CD4-positive, alpha-beta T cell treated with Interleukin-17A for 4 hours (primary cell): ENCODE measurements at regions not wholly inside any gene's neighbourhood (a gene's known extent, or its start where the extent isn't known, plus 50 kb on each side); places are given as distances from the start of the nearest gene placed in this dataset.

Source experiments
- DNase-seq: peaks from one replicate; pipeline ENCODE4 v3.0.0-alpha.2; 2020; ENCODE audit warnings: mixed read lengths

DNA sequence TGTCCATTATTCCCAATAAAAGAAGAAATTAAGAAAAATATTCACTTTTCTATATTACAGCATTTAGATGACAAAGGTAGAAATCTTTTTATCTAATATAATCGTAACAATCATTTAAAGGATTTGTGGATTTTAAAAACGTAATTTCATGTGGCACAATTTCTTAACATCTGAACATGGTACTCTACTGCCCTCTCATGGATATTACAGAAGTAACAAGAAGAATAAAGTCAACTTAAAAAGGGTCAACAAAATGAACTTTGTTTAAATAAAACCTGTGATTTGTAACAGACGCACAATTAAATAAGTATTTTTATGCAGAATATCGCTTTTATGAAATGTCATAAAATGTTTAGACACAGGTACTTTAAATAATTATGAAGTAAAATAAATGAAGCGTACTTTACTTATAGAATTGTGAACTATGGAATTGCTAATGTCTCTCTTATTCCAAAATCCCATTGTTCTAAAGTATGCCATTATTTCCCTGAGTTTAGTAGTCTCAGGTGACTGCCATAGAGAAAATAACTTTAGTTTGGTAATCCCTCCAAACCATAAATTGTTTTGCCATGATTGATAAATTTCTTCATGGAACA, 366.8 kb upstream of the ZNF385D start:
- DNase-seq, result no peak

DNA sequence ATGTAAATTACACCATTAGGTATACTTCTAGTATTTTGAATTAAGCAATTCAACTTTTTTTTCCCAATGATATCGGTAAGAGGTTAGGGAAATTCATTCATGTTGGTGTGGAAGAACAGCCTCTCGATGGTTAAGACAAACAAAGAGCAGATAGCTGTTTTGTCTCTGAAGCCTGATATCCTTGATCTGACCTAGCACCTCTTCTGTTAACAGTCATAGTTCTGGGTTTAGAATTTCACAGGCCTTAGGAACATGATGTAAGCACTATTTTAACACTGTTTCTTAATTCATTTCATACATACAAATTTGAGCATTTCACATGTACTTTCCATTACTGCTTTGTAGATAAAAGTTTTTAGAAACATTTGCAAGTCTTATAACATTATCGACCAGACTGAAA, 367.5 kb upstream of the ZNF385D start:
- DNase-seq, result no peak

DNA sequence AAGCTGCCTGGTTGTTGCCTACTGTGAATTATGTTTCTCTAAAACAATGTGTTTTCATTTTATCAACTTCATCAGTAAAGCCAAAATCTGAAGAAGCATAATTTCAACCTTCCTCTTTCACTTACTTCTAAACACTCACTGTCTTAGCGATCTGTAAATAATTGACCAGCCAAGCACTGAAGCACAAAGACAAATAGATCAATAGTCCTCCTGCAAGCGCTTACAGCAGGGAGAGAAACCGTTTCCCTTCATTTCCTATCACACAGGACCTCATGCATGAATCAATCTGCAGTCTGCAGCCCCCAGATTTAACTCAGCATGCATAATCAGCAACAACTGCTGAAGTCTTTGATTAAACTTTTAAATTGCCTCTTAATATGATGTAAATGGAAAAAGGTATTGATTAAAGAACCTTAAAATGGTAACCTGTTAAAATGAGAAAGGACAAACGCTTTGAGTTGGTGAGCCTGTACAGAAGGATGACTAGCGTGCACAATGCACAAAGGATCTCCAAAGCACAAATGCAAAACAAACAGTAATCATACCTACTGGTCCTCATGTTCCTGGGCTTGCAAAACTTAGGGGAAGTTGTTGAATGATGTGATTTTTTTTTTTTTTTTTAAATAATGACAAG, 370.2 kb upstream of the ZNF385D start:
- no peak for DNase-seq

DNA sequence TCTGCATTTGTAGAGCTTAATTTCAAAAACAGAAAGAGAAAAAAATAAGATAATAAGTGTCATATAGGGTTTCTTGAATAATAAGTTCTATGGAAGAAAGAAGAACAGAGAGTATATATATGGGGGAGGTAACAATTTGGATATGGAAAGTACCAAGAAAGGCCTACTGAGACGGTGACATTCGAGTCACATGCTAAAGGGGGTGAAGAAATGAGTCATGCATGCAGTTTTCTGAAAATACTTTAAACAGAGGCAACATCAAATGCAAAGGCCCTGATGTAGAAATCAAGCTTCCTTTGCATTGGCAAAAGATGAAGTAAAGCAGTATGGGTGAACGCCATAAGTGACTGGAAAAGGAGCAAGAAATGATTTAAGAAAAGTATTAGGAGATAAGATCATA, 371.6 kb upstream of the ZNF385D start:
- DNase-seq, result no peak

DNA sequence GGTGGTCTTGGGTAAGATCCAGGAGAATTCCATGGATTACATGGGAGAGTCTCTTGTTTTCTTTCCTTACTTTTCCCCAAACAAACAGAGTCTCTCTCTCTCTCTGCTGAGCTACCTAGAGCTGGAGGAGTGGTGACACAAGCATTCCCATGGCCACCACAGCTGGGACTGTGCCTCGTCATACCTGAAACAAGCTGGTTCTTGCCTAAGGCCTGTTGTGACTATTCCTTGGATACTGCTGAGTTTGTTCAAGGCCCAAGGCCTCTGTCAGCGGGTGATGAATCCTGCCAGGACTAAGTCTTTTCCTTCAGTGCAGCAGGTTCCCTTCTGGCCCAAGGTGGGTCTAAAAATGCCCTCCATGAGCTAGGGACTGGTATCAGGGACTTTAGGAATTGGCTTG, 378.1 kb upstream of the ZNF385D start:
- DNase-seq, result no peak

DNA sequence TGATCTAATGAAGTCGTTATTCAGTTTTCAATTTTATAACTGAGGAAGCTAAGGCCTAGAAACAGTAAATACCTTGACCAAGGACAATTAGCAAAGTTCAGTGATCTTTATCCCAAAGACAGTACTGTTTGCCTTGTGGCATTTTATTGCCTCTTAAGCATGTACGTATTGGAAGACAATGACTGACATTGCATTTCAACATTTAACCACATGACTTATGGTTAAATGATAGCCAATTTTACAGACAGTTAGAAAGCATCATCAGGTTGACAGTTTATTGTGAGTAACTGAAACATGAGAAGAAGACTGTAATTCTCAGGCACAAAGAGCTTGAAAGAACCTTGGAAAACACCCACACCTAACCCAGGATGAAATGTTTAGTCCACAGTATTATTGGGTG, 390.8 kb upstream of the ZNF385D start:
- no peak for DNase-seq

DNA sequence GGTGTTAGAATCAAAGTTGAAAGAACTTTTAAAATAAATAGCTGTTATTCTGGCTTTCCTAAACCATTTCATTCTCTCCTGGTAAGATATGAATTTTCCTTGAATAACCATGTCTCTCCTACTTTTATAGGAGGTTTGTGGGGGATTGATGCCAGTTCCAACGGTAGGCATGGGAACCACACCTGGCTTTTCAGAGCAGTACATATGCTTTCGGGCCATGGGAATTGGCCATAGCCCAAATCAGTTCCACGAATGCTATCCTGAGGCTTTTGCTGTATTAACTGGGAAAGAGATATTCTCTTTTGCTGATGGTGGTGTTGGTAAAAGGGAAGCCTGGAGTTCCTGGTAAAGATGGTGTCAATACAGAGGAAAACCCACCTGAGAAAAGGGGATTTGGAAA, 396.2 kb upstream of the ZNF385D start:
- DNase-seq, result no peak

DNA sequence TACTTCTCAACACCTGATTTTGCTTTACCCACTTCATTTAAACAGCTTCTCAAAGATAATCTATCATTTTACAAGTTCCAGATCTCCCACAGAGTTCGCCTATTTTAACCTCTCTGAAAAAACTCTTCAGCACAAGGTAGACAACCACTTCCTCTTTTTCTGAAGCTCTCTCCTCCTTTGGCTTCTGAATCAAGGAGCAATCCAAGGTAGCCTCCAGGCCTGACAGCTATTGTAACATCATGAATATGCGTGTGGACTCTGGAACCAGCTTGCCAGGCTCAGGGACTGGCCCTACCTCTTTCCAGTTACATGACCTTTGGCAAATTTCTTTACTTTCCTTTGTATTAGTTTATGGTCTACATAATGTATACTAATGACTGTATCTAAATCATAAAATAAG, 405.9 kb upstream of the ZNF385D start:
- DNase-seq, result no peak

DNA sequence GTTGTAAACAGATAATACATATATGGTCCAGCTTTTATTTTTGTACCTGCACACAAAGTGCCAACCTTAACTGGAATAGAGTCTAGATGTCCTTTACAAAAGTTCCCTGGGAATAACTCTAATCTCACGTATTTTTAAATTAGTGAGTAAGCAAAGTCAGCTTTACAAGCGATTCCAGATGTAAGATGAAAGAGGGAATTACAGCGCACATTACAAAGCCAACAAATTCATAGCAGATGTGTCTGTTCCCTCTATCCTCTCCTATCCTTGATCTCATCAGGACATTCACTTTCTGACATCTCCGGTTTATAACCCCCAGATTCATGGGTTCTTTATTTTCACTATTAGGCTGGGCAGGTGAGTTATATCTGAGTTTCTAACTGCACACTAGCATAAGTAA, 406.8 kb upstream of the ZNF385D start:
- no peak for DNase-seq

DNA sequence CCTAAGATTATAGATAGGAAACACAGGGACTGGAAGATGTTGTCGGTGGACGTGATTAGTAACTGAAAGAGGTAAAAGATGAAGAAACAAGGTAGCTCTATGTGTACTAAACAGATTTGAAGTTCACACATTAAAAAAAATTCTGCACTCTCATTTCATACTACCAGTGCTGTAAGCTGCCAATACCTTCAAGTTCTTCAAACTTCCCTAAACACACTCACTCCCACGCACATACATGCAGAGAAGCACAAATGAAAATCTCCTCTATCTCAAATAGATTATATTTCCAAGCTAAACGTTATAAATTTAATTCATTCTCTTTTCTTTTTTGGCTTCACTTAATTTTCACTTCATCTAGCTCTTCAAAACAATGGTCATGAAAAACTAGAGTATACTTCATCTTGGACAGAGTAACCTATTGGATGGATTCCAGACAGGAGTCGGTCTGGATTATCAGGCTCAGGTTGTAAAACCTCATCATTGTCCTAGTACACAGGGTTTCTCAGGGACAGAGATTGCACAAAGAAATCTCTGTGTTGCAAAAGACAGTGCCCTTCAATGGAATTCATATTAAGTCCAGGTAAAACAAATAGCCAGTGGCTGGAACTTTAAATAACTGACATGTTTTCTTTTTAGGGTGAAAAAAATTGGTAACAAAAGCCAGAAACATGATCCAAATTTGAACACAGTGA, 408.1 kb upstream of the ZNF385D start:
- no peak for DNase-seq

DNA sequence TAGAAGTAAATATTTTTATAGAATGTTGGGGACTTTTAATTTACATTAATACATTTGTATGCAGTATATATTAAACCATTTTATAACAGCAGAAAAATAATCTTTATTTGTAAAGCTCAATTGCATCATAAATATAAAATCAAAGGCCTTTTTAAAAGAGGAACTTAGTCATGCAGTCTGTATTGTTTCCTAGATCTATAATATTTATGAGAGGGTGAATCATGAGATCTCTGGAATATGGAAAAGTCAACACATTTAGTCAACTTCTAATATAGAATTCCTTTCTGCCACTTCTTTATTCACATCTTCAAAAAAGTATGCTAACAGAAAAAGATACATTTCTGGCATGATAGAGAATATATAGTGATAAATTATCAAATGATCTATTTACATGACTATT, 410.3 kb upstream of the ZNF385D start:
- no peak for DNase-seq

DNA sequence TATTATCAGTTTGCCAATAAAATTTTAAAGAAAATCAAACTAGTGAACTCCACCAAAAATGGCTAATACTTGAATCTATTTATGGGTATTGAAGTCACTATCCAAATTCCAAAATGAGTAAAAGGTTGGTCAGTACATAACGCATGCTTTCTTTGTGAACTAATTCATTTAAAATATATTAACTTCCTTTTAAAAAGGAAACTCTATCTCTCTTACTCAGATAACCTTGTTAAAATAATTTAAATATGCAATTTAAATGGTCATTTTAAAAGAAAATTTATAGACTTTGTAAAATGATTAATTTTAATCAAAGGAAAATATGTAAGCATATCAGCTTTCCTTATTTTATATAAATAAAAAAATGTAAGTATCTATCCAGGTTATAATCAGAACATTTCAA, 419.4 kb upstream of the ZNF385D start:
- DNase-seq, result no peak

DNA sequence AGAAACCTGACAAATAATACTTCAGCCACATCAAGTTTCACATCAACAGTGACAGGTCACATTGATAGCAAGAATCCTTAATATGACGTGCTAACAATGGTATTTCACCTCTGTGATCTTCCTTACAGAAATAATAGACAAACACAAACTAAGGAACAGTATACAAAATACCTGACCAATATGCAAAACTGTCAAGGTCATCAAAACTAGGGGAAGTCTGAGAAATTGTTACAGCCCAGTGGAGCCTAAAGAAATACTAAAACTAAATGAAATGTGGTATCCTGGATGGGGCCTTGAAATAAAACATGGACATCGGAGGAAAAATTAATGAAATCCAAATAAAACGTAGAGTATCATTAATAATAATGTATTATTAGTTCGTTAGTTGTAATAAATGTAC, 422.0 kb upstream of the ZNF385D start:
- no peak for DNase-seq

DNA sequence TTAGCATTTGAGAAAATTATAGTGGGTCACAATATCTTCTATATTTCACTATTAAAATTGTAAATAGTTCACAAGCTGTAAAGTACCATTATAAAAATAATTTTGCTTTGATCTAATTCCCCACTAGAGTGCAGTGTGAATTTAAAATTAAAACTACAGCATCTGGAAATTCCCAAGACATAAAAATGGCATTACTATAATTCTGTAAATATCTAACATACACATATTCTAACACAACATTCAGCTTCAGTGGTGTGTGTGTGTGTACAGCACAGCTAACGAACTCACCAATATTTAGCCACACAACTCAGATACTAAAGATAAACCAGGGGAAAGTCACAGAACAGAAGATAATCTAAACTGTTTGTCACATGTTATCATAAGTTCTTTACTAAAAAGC, 424.9 kb upstream of the ZNF385D start:
- no peak for DNase-seq

DNA sequence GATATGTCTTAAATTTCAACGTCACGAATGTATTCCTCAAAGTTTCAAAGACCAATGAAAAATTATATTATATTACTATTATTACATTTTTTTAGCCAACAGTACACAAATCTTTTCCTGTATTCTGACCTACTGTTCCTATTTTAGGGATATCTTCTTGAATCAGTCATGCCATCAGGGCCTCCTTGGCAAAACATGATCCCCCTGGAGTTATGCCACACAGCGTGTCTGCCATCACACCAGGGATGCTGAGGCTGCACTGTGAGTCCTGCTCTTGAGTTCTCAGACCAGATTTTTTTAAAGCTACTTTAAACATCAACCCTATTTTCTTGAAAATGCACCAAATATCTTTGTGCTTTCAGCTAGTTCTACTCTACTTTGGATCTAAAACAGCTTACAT, 425.9 kb upstream of the ZNF385D start:
- DNase-seq, result no peak

DNA sequence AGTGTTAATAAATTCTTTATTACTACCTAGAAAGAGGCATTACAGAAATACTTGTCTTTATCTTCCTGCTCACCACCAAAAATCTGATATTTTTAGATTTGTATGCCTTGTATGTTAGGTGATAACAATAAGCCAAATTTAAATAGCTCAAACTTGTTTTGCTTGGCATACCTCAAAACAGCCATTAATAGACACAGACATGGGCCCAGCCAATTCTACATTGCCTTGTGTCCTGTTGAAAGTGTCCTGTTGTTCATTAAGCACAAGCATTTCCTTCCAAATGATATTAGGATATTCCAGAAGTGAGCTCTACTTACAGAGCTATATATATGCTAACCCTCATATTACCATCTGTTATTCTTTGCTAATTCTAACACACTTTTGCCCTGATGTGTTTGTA, 438.6 kb upstream of the ZNF385D start:
- DNase-seq, result no peak

DNA sequence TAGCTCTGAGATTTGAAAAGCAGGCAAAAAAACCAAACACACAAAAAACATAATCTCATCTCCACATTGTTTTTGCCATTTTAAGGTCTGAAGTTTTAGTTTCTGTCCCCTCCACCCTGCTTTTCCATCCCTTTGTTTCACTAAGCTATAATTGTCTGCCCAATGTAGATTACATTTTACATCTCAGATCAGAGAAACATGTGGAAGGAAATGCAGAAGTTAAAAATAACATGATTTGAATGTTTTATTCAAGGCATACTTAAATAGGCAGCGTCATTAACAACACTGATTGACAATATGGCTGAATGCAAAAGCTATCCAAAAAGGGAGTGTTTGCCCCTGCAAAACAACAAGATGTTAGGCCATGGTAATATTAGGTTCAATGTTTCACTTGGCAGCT, 448.1 kb upstream of the ZNF385D start:
- no peak for DNase-seq

DNA sequence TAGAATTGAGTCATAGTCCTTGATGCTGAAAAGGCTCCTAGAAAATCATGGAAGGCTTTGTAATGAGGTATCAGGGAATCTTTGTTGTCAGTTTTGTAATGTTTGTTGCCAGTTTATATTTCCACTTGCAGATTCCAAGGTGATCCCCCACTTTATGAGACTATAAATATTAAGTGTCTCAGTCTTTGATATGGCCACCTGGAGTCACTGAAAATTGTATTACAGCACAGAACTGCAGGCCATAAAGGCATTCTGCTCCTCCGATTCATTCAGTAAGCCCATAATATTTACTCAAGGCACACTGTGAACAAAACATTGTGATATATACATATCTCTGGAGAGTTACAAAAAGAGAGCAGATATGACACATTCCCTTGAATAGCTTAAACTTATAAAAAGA, 457.8 kb upstream of the ZNF385D start:
- DNase-seq, result no peak

DNA sequence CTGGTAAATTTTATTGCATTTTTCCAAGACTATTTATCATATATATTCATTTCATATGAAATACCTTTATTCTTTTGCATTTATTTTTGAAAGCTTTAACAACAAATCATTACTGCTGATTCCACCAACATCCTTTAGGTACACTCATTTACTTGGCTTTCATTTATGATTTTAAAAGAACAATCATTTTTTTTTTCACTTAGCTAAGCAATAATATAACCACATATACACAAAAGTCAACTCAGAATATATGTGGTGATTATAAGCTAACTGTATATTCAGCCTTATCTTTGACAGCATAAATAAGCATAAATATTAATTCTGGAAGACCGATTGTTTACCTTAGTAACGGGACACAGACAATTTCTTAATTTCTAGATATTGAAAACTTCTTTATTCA, 458.6 kb upstream of the ZNF385D start:
- no peak for DNase-seq

DNA sequence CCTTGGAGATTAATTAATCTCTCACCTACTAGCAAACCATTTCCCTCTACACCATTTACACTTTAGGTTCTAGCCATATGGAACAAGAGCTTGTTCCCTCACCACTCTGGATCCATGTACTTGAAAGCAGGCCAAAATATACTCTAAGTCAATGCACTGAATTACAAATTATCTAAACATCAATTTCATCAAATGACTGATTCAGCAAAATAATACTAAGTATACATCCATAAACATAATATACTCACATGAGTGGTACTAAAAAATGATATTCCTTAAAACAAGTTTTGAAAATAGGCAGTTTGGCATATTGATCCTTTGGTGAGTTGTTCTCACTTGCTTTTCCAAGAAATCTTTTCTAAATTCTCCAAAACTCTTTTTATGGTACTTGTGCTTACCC, 459.7 kb upstream of the ZNF385D start:
- no peak for DNase-seq

DNA sequence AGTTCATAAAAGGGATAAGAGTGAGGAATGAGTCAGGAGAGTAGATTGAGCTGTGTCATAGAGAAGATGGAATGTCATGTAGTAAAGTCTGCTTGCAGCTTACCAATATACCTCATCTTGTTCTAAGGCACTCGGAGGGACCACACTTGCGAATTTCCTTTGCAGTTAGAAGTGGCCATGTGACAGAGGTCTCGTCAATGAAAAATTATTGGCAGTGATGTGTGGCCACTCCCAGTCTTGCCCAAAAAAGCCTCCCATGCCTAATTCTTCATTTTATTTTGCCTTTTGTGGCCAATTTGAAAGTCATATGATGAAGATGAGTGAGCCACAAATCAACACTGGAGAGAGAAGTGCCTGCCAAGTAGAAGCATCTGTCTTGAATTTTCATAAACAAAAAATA, 465.6 kb upstream of the ZNF385D start:
- no peak for DNase-seq

DNA sequence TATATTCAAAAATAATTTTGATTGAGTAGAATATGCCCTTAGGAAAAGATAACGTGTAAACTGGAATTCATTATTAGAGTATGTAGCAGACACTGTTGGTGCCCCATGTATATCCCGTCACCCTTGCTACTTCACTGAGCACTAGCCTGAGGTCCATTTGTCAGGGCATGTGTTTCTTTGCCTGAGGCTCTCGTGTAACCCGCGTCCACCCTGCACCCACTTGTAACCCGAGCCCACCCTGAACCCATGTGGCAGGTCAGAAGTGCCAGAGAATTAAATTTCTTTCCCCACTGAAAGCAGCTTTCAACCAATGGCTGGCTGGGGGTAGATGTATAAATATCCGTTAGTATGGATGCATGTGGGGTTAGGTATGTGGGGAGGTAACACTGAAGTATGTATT, 474.2 kb upstream of the ZNF385D start:
- DNase-seq, result no peak

DNA sequence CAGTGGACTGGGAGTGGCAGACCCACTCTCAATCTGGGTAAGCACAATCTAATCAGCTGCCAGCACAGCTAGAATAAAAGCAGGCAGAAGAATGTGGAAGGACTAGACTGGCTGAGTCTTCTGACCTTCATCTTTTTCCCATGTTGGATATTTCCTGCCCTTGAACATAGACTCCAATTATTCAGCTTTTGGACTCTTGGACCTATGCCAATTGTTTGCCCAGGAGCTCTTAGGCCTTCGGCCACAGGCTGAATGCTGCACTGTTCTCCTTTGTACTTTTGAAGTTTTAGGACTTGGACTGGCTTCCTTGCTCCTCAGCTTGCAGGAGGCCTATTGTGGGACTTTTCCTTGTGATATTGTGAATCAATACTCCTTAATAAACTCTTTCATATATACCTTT, 477.7 kb upstream of the ZNF385D start:
- no peak for DNase-seq

DNA sequence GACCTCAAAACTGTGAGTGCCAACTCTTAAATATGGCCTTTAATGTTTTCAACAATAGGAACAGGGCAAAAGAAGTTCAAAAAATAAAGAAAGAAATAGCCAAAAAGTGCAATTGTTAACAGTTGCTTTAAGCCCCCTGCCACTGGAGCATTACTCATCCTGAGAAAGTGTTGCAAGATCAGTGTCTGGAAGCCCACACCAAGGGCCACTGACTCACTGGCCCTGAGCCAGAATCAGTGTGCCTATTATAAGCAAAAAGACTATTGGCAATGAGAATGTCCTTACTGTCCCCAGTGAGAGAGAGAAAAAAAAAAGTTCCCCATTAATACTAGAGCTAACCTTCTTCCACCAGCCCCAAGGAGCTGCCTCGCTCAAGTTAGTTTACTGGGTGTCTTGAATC, 480.1 kb upstream of the ZNF385D start:
- no peak for DNase-seq
